Mesendoderm (in vitro differentiated cells): ENCODE measurements at regions not wholly inside any gene's neighbourhood (a gene's known extent, or its start where the extent isn't known, plus 50 kb on each side); places are given as distances from the start of the nearest gene placed in this dataset.

Experiments used
- DNase-seq: peaks from one replicate; pipeline ENCODE4 v3.0.0; 2013
- H2AK5ac ChIP-seq: 2 replicates; pipeline ENCODE4 v1.6.1; 2013; ENCODE audit warnings: low read length, inconsistent platforms
- H2BK120ac ChIP-seq: 2 replicates; pipeline ENCODE4 v1.6.1; 2013; ENCODE audit warnings: low read depth, mild to moderate bottlenecking, low read length, moderate library complexity, mixed read lengths
- H2BK15ac ChIP-seq: replicated peaks from 2 replicates; pipeline ENCODE4 v1.6.1; 2013; ENCODE audit warnings: low read depth, mild to moderate bottlenecking, moderate library complexity
- H2BK5ac ChIP-seq: 2 replicates; pipeline ENCODE4 v1.6.1; 2013; ENCODE audit warnings: low read length, inconsistent platforms
- H3K18ac ChIP-seq: 2 replicates; pipeline ENCODE4 v1.6.1; 2013; ENCODE audit warnings: mild to moderate bottlenecking, low read length, mixed read lengths
- H3K23ac ChIP-seq: one replicate; pipeline ENCODE4 v1.6.1; 2013; ENCODE audit warnings: low read length
- H3K27ac ChIP-seq: 2 replicates; pipeline ENCODE4 v1.5.1; 2013; ENCODE audit warnings: low read depth, mild to moderate bottlenecking, inconsistent platforms, low read length, moderate library complexity
- H3K27me3 ChIP-seq: 2 replicates; pipeline ENCODE4 v1.6.1; 2013; ENCODE audit warnings: low read length, control low read depth, mild to moderate bottlenecking, inconsistent platforms; ENCODE audit not compliant: insufficient read depth, poor library complexity
- H3K36me3 ChIP-seq: 2 replicates; pipeline ENCODE4 v1.6.1; 2013; ENCODE audit warnings: low read length, inconsistent platforms; ENCODE audit not compliant: control insufficient read depth, insufficient read depth
- H3K4ac ChIP-seq: one replicate; pipeline ENCODE4 v1.6.1; 2013; ENCODE audit warnings: low read depth, mild to moderate bottlenecking, low read length, moderate library complexity
- H3K4me1 ChIP-seq: 2 replicates; pipeline ENCODE4 v1.6.1; 2013; ENCODE audit warnings: low read depth, low read length, inconsistent platforms; ENCODE audit not compliant: control insufficient read depth
- H3K4me2 ChIP-seq: 2 replicates; pipeline ENCODE4 v1.6.1; 2013; ENCODE audit warnings: low read length
- H3K4me3 ChIP-seq: 2 replicates; pipeline ENCODE4 v1.5.1; 2013; ENCODE audit warnings: mild to moderate bottlenecking, low read length
- H3K56ac ChIP-seq: one replicate; pipeline ENCODE4 v1.6.1; 2013; ENCODE audit warnings: low read length
- H3K79me1 ChIP-seq: 2 replicates; pipeline ENCODE4 v1.6.1; 2013; ENCODE audit warnings: low read length, inconsistent platforms
- H3K79me2 ChIP-seq: 2 replicates; pipeline ENCODE4 v1.6.1; 2013; ENCODE audit warnings: mild to moderate bottlenecking, low read length; ENCODE audit not compliant: control insufficient read depth, insufficient read depth
- H3K9ac ChIP-seq: 2 replicates; pipeline ENCODE4 v1.6.1; 2013; ENCODE audit warnings: low read length, inconsistent platforms
- H4K5ac ChIP-seq: one replicate; pipeline ENCODE4 v1.6.1; 2013; ENCODE audit warnings: low read length
- H4K8ac ChIP-seq: one replicate; pipeline ENCODE4 v1.6.1; 2013; ENCODE audit warnings: low read depth, mild to moderate bottlenecking, control low read depth, low read length, moderate library complexity
- WGBS: extraction: QIAGEN DNeasy Blood & Tissue Kit; methylation state at CpG from one replicate; pipeline ENCODE4 v1.1.7; 2013; ENCODE audit warnings: low lambda C conversion rate, missing lambda C conversion rate; ENCODE audit not compliant: insufficient coverage; ENCODE audit errors: extremely low coverage; 5-methylcytosine and 5-hydroxymethylcytosine counted together

DNA sequence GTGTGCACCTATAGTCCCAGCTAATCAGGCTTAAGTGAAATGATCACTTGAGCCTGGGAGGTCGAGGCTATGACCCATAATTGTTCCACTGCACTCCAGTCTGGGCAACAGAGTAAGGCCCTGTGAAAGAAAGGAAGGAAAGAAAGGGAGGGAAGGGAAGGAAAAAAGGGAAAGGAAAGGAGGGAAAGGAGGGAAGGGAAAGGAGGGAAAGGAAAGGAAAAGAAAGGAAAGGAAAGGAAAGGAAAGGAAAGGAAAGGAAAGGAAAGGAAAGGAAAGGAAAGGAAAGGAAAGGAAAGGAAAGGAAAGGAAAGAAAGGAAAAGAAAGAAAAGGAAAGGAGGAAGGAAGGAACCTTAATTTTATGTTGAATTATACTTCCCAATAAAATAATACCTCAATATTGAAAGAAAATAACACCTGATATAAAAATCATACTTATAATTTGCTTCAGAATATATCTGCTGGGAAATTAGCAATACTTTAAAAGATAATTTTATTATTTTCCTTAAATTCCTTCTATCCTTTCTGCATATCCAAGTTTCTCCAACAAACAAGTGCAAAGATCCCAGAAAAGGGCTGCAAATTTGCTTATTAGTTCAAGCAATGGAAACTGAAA is 177.3 kb downstream of the KLF12 start:
- H3K36me3 ChIP-seq = no peaks in the 10 kb centered on the region
- no peak overlapping the region for H4K5ac ChIP-seq
- H2AK5ac ChIP-seq = no peak overlapping the region
- no peak overlapping the region for H2BK120ac ChIP-seq
- no peaks in the 10 kb centered on the region for H3K27me3 ChIP-seq
- no peaks in the 10 kb centered on the region for H3K4me1 ChIP-seq
- no peak overlapping the region for H2BK15ac ChIP-seq
- H4K8ac ChIP-seq = no peak overlapping the region
- H3K4ac ChIP-seq = no peak overlapping the region
- no peaks in the 10 kb centered on the region for H3K79me1 ChIP-seq
- H3K56ac ChIP-seq = no peak overlapping the region
- no peak overlapping the region for H2BK5ac ChIP-seq
- H3K9ac ChIP-seq = no peak overlapping the region
- no peak overlapping the region for H3K23ac ChIP-seq
- no CpG with 5 or more reads among the region's 1 CpG for WGBS
- H3K4me2 ChIP-seq = no peak overlapping the region
- no peak overlapping the region for H3K4me3 ChIP-seq
- DNase-seq = no peak
- H3K27ac ChIP-seq = no peak overlapping the region
- no peaks in the 10 kb centered on the region for H3K79me2 ChIP-seq
- H3K18ac ChIP-seq = no peak overlapping the region

DNA sequence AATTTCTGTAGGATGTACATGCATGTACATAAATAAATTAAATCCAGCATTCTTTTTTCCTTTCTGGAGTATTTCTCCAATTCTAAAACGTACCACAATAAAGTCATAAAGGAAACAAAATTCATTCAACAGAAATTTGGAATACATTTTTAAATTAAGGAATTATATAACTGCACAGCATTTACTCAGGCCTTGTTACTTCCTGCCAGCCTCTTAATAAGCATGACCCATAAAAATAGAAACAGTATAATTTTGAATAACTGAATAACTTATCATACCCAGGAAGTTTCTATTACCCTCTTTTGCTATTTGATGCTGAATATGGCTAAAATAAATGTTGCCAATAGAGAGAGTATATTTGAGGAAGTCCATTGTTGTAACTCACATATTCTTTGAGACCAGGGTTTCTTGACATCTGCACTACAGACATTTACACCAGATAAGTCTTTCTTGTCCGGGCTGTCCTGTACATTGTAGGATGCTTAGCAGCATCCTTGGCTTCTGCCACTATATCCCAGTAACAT is 178.2 kb downstream of the KLF12 start:
- WGBS = no CpG with 5 or more reads among the region's 2 CpGs
- Histone ChIP-seq H3K79me2 (no peaks in the 10 kb centered on the region), H3K18ac (no peak overlapping the region), H2BK15ac (no peak overlapping the region), H3K79me1 (no peaks in the 10 kb centered on the region), H3K4me2 (no peak overlapping the region), H3K36me3 (no peaks in the 10 kb centered on the region), H4K8ac (no peak overlapping the region), H3K4me1 (no peaks in the 10 kb centered on the region), H2BK5ac (no peak overlapping the region), H3K27me3 (no peaks in the 10 kb centered on the region), H3K27ac (no peak overlapping the region), H3K56ac (no peak overlapping the region), H3K4ac (no peak overlapping the region), H3K23ac (no peak overlapping the region), H3K9ac (no peak overlapping the region), H2BK120ac (no peak overlapping the region), H3K4me3 (no peak overlapping the region), H2AK5ac (no peak overlapping the region), H4K5ac (no peak overlapping the region)
- no peak for DNase-seq

DNA sequence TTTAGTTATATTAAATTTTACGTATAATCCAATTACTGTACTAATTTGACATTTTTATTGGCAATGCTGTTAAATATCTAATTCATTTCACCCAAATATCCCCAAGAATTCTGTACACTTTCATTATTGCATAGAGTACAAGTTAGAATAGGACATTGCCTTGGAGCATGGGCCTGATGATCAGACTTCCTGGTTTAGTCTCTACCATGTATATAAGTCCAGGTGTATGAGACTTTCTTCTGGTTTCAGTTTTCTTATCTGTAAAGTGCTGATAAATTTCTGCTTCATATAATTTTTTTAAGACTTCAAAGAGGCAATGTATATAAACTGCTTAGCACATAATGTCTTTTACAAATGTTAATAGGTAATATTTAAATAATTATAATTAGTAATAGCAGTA is 179.4 kb downstream of the KLF12 start:
- DNase-seq = no peak
- Histone ChIP-seq H3K79me1 (no peaks in the 10 kb centered on the region), H3K9ac (no peak overlapping the region), H3K27me3 (no peaks in the 10 kb centered on the region), H3K4me1 (no peaks in the 10 kb centered on the region), H3K4me3 (no peak overlapping the region), H3K79me2 (no peaks in the 10 kb centered on the region), H3K36me3 (no peaks in the 10 kb centered on the region), H2AK5ac (no peak overlapping the region), H4K8ac (no peak overlapping the region), H3K4ac (no peak overlapping the region), H3K4me2 (no peak overlapping the region), H3K56ac (no peak overlapping the region), H3K18ac (no peak overlapping the region), H3K23ac (no peak overlapping the region), H3K27ac (no peak overlapping the region), H2BK120ac (no peak overlapping the region), H4K5ac (no peak overlapping the region), H2BK15ac (no peak overlapping the region), H2BK5ac (no peak overlapping the region)
- WGBS = 100% methylated on average over 1 of the region's 1 CpG

DNA sequence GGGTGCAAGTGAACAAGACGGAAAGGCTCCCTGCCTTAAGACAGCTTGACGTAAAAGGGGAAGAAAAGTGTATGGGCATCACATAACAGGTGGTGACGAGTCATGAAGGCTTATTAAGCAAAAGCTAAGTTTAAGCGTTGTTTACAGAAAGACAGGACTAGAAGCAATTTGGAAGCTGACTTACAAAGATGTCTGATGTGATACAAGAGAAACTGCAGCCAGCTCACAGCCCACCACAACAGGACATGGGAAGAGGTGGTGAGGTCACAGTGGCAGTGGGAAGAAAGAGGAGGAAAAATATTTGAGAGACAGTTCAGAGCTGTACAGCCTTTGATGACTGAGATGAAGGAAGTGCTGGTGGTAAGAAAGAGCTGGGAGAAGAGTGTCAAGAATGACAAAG is 181.6 kb downstream of the KLF12 start:
- H3K9ac ChIP-seq = no peak overlapping the region
- no peak overlapping the region for H2BK5ac ChIP-seq
- DNase-seq = no peak
- no peak overlapping the region for H3K27ac ChIP-seq
- H3K4me3 ChIP-seq = no peak overlapping the region
- no peak overlapping the region for H2BK120ac ChIP-seq
- no peak overlapping the region for H4K5ac ChIP-seq
- no peak overlapping the region for H3K4me2 ChIP-seq
- H3K79me1 ChIP-seq = no peaks in the 10 kb centered on the region
- H3K18ac ChIP-seq = no peak overlapping the region
- H3K4ac ChIP-seq = no peak overlapping the region
- H3K27me3 ChIP-seq = no peaks in the 10 kb centered on the region
- no peaks in the 10 kb centered on the region for H3K4me1 ChIP-seq
- WGBS = no CpG with 5 or more reads among the region's 4 CpGs
- H2AK5ac ChIP-seq = no peak overlapping the region
- H3K79me2 ChIP-seq = no peaks in the 10 kb centered on the region
- H3K36me3 ChIP-seq = no peaks in the 10 kb centered on the region
- H2BK15ac ChIP-seq = no peak overlapping the region
- H4K8ac ChIP-seq = no peak overlapping the region
- no peak overlapping the region for H3K56ac ChIP-seq
- no peak overlapping the region for H3K23ac ChIP-seq

DNA sequence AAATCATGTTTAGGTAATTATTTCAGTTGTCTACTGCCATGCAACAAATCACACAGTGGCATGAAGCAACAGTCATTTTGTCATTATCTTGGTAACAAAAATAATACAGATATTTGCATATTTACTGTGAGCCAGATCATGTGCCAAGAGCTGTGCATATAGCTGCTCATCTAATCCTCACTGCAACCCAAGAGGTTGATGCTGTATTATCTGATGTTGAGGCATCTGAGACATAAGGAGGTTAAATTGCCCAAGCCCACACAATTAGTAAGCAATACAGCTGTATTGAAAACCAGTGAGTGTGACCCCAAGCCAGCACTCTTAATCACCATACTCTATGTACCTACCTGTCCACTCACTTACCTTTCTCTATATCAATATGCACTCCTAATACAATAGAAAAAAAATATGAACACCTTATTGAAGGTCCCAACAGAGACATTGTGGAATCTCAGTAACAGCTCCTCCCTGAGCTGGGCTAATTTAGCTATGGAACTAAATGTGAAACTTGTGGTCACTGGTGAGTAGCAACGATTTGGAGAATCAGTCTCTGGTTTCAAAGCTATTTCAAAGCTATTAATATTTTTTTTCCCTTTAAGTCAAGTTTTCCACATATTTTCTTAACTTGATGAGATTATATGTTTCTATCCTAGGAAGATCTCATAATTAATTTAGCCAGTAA is 185.2 kb downstream of the KLF12 start:
- no CpG with 5 or more reads among the region's 1 CpG for WGBS

More for the DNA sequence above, 185.2 kb downstream of the KLF12 start:
- Histone ChIP-seq H3K4ac (no peak overlapping the region), H3K56ac (no peak overlapping the region), H3K27ac (no peak overlapping the region), H2AK5ac (no peak overlapping the region), H3K4me1 (no peaks in the 10 kb centered on the region), H3K23ac (no peak overlapping the region), H3K9ac (no peak overlapping the region), H3K36me3 (no peaks in the 10 kb centered on the region), H3K27me3 (no peaks in the 10 kb centered on the region), H3K79me1 (no peaks in the 10 kb centered on the region), H3K4me3 (no peak overlapping the region), H4K8ac (no peak overlapping the region), H3K18ac (no peak overlapping the region), H2BK120ac (no peak overlapping the region), H2BK5ac (no peak overlapping the region), H3K79me2 (no peaks in the 10 kb centered on the region), H3K4me2 (no peak overlapping the region), H2BK15ac (no peak overlapping the region), H4K5ac (no peak overlapping the region)
- no peak for DNase-seq
